GM10266 (cell line): ENCODE measurements at regions not wholly inside any gene's neighbourhood (a gene's known extent, or its start where the extent isn't known, plus 50 kb on each side); places are given as distances from the start of the nearest gene placed in this dataset.
A peak's percentile ranks its signal among the peaks of the same experiment; 100 is the strongest.

Source experiments
- DNase-seq: peaks from one replicate; pipeline ENCODE4 v3.0.0; 2012; ENCODE audit errors: extremely low spot score
- TF ChIP-seq, protein P1 (sequence below): IDR thresholded peaks from 2 replicates; pipeline ENCODE4 v1.5.1; 2012; ENCODE audit warnings: mild to moderate bottlenecking, low read depth; ENCODE audit not compliant: control insufficient read depth, insufficient read depth; ENCODE audit errors: missing control alignments

- TF ChIP-seq, protein P1, sequence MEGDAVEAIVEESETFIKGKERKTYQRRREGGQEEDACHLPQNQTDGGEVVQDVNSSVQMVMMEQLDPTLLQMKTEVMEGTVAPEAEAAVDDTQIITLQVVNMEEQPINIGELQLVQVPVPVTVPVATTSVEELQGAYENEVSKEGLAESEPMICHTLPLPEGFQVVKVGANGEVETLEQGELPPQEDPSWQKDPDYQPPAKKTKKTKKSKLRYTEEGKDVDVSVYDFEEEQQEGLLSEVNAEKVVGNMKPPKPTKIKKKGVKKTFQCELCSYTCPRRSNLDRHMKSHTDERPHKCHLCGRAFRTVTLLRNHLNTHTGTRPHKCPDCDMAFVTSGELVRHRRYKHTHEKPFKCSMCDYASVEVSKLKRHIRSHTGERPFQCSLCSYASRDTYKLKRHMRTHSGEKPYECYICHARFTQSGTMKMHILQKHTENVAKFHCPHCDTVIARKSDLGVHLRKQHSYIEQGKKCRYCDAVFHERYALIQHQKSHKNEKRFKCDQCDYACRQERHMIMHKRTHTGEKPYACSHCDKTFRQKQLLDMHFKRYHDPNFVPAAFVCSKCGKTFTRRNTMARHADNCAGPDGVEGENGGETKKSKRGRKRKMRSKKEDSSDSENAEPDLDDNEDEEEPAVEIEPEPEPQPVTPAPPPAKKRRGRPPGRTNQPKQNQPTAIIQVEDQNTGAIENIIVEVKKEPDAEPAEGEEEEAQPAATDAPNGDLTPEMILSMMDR, result no peak
- DNase-seq, result no peak
Observed at GRCh38 chr2:234143896-234144295, 93.4 kb downstream of the SPP2 start.

GRCh38 chr2:234142530-234142929, 92.0 kb downstream of the SPP2 start:
- DNase-seq, result no peak
- TF ChIP-seq, protein P1, result no peak

DNA sequence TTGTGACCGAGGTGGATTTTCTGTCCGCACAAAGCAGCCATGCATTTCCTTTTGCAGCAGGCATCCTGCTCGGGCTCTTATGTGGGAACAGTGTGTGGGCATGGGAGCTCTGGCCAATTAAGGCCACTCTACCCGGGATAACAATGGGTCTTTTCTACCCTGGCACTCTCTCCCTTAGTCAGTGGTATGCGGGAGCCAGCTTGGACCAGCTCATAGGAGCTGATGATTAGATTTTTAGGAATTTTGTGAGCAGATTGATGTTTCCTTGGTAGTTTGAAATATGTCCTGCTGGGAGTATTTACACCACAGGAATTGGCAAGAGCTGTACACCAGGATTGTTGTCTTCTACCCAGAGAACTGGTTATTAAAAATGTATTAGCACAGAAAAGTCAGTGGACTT, 89.3 kb downstream of the SPP2 start:
- DNase-seq, result no peak
- TF ChIP-seq, protein P1, result no peak

- no peak for DNase-seq
- TF ChIP-seq, protein P1, result no peak
Observed at GRCh38 chr2:234138836-234139235, 88.3 kb downstream of the SPP2 start.

- no peak for DNase-seq
- TF ChIP-seq, protein P1, result no peak
Observed at GRCh38 chr2:234137400-234138014, 87.0 kb downstream of the SPP2 start.

DNA sequence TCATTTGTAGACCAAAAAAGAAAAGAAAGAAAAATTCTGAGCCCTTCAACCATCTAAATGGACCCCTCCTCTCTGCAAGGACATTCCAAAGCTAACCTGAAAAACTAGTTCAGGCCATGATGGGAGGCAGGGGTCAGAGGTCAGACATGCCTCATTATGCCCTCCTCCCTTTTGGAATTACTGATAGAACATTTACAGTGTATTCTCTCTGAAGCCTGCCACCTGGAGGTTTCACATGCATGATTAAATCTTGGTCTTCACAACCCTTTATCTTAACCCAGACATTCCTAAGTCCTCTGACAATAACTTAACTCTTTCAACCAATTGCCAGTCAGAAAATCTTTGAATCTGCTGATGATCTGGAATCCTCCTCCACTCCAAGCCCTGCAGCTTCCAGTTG, 86.0 kb downstream of the SPP2 start:
- no peak for DNase-seq
- TF ChIP-seq, protein P1, result peak; percentile 14

DNA sequence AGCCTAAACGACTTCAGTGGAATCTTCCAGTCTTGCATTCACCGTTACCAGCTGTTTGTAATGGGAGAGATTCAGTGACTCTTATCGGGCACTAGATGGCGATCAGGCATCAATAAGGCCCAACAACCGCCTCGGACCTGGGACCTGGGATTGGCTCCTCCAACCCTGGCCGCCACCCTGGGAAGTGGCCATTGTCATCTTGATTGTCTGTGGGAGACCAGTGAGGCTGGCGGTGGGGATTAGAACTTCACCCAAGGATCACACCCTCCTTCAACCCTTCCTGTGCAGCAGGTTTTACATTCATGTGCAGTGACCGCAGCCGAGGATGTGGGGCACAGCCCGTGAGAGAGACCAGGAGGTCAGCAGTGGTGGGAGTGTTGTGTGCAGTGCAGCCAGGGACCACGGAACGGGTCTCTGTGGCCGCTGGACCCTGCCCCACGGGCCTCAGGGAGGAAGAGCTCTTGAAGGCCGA, 85.3 kb downstream of the SPP2 start:
- DNase-seq, result peak; percentile 55
- TF ChIP-seq, protein P1, result peak; percentile 68
